DMS153 treated with DMSO at 0.1 percent for 48 hours (cell line): ENCODE measurements at regions not wholly inside any gene's neighbourhood (a gene's known extent, or its start where the extent isn't known, plus 50 kb on each side); places are given as distances from the start of the nearest gene placed in this dataset.

ENCODE experiments used
- DNase-seq: peaks from one replicate; lab custom pipeline; 2025; ENCODE audit not compliant: unreplicated experiment; lab: John Stamatoyannopoulos, UW

DNA sequence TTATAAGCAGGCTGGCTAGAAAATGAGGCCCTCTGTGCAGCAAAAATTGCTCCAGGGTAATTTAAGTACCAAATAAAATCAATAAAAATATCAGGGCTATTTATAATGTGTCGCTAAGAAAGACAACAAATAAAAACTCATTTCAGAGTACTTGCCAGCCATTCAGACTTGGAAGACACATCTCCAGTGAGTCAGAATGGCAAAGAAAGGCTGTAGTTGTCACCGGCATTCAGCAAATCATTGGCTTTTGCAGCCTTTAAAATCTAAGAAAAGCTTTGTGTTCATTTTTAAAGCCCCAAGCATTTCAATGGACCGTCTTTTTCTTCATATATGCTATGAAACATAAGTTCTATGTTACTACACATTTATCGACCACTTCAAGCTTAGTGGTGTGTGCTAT, 141.1 kb upstream of the HNMT start:
- no peak for DNase-seq

- no peak for DNase-seq
These were observed 139.8 kb upstream of the HNMT start for GRCh38 chr2:137824501-137824900.

- no peak for DNase-seq
These were observed 137.6 kb upstream of the HNMT start for GRCh38 chr2:137826373-137827372.

DNA sequence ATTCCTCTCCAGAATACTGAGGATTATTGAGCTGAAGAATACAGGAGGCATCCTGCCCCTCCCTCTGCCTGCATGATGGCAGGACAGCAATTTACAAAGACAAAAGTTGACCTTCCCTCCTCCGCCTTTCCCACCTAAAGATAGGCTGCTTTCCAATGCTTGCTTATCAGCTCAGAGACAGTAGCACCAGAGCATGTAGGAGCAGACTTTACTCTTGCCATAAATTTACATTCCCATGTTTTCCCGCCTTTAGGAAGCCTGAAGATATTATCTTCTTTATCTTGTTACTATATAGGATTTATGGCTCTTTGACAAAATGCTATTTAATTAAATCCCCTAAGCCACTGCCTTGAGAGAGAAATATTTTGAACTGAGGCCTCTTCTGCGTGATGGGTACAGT, 135.6 kb upstream of the HNMT start:
- DNase-seq: no peak

DNA sequence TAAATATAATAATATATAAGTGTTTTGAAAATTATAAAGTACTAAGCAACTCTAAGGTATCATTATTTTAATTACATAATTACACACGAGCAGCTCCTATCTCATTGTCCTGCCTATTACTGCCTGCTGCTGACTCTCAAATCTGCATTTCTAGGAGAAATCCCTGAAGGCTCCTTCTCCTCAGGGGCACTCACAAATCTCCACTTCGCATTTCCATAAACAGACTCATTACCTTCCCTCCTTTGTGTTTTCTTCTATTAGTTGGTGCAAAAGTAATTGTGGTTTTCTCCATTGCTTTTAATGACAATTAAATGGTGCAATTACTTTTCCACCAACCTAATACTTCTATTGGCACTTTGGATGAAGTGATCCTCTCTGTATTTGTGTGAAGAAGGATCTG, 135.0 kb upstream of the HNMT start:
- no peak for DNase-seq

DNA sequence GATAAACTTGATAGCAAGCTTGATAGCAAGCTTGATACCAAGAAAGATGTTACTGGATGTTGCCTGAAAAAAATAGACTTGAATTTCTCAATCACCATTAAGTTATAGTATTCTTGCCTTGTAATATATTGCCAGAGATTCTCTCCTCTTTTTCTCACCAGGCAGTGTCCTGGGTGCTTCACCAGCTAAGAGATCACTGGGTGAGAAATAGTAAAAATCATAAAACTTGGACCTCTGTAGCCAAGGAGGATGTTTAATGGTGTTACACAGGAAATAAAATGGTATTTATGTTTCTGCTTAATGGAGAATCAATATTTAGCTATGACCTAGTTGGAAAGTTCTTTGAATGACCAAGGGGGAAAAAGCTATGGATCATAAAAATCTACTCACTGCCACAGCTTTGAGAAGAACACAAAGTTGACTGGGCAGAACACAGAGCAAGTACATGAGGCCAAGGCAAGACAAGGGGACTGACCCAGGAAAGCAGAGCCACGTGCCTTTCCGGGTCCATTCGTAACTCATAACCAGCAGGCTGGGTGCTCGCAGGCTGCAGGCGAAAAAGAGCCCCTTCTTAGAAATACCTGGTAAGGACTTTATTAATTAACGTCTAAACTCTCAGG, 129.4 kb upstream of the HNMT start:
- no peak for DNase-seq

- no peak for DNase-seq
These were observed 127.6 kb upstream of the HNMT start for GRCh38 chr2:137836671-137837070.

DNA sequence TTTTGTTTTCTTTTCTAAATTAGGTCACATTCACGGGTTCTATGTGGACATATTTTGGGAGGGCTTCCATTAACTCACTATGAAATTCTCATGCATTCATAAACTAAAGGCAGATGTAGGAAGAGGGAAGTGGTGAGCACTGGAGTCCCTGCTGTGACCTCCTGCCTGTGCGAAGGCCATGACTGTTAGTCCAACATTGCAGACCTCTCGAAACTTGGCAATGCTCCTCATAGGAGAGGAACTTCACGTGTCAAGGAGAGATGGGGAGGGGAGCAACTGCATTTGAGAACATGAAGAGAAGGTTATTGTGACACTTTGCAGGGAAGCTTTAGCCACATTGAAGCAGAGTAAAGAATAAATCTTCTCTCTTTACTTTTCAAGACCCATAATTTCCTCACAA, 126.4 kb upstream of the HNMT start:
- DNase-seq: no peak

- peak; percentile 11 for DNase-seq
These were observed 125.8 kb upstream of the HNMT start for GRCh38 chr2:137838255-137839092.

- no peak for DNase-seq
These were observed 121.8 kb upstream of the HNMT start for GRCh38 chr2:137842430-137842829.

GRCh38 chr2:137842952-137843351, 121.3 kb upstream of the HNMT start:
- DNase-seq: no peak

DNA sequence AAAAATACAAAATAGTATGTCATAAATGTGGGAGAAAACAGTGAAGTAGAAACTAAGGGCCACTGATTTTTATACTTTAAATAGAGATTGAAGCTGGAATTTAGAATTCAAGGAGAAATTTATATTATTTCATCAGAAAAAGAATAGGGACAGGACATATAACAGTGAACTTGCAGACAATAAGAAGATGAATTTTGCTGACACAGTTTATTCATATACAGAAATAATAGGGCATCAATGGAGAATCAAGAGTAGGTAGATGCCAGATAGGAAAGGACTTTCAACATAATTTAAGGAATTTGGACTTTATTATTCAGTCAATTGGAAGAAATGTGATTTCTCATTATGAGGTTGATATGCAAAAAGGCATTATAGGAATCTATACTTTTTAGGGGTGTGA, 118.9 kb upstream of the HNMT start:
- DNase-seq: no peak

- no peak for DNase-seq
These were observed 117.3 kb upstream of the HNMT start for GRCh38 chr2:137846993-137847392.

DNA sequence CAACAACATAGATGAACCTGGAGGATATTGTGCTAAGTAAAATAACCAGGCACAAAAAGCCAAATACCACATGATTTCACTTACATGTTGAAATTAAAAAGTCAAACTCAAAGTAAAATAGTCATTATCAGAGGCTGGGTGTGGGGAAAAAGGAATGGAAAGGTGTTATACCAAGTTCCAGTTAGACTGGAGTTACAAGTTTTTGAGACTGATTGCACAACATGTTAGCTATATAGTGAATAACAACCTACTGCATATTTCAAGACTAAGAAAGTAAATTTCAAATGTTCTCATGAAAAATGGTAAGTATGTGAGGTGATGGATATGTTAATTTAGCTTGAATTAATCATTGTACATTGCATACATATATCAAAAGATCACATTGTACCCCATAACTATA, 116.8 kb upstream of the HNMT start:
- DNase-seq: no peak

DNA sequence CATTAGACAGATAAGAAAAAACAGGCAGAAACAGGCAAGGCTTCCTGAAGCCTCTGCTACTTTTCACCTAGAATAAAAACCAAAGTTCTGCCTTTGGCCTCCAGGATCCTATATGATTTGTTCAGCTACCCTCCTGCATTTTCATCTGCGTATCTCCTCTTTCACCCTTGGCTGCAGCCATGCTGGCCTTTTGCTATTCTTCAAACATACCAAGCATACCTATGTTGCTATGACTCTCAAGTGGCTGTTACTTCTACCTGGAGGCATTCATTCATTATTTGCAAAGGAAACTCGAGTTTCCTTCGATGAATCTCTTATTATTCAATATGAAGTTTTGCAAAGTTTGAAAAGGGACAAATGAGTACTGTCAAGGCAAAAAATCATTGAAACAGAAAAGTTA, 106.4 kb upstream of the HNMT start:
- DNase-seq: no peak

GRCh38 chr2:137862651-137863050, 101.6 kb upstream of the HNMT start:
- no peak for DNase-seq

- DNase-seq: peak; percentile 19
These were observed 98.2 kb upstream of the HNMT start for GRCh38 chr2:137865954-137866540.

- no peak for DNase-seq
These were observed 93.6 kb upstream of the HNMT start for GRCh38 chr2:137870682-137871081.

DNA sequence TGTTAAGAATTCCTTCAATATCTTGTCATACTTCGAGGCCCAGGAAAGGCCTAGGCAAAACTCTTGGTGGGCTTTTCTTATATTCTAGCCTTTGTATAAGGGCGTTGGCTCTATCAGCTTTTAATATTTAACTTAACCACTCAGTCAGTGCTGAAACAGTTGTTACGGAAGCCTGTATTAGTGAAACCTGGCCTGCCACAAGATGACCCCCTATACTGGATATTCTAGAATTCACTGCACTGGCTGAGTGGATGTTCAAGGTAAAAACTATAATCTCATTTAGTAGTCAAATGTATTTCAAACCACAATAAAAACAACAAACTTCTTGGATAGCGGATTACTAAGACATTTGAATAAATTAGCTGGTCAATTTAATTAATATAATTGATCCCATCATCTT, 91.7 kb upstream of the HNMT start:
- DNase-seq: no peak

GRCh38 chr2:137873536-137874244, 90.6 kb upstream of the HNMT start:
- DNase-seq: no peak

DNA sequence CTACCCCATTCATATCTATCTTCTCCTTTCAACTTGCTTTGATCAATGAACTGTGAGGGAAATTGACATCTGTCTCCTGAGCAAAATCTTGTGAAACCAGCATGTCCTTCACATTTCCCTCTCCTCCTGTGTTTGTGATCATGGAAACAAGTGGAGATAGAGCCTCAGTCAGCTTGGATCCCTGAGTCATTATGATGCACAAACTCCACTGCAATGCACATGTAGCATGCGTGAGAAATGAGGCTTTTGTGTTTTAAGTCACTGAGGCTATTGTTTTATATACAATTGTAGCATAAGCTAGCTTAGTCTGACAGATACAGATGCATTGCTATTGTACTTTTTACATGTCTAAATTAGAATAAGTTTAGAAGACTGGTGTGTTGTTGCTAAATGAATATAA, 85.2 kb upstream of the HNMT start:
- no peak for DNase-seq
